Activated CD8-positive, alpha-beta T cell treated with anti-CD3 and anti-CD28 coated beads, Interleukin-2, amount 10 ng/mL, durations not matched to agents 7 days and 5 days (primary cell): ENCODE measurements at regions not wholly inside any gene's neighbourhood (a gene's known extent, or its start where the extent isn't known, plus 50 kb on each side); places are given as distances from the start of the nearest gene placed in this dataset.

Source experiments
- ATAC-seq: fragments of 150-1000 bp; cut with Tn5 transposase; one replicate; pipeline ENCODE4 v1.10.0; 2021; ENCODE audit warnings: moderate library complexity
- CTCF ChIA-PET: fragments of 350-600 bp; sonication (Branson Sonifier 250); formaldehyde crosslinking; loops from one replicate; lab custom pipeline; 2021; ENCODE audit warnings: antibody characterized with exemption; lab: Charles Lee
- POLR2A ChIA-PET: fragments of 350-600 bp; sonication (Branson Sonifier 250); formaldehyde crosslinking; loops from one replicate; lab custom pipeline; 2021; ENCODE audit warnings: antibody characterized with exemption; lab: Charles Lee
- DNase-seq: peaks from one replicate; pipeline ENCODE4 v3.0.0-alpha.2; 2020
- H3K27ac Mint-ChIP-seq: one replicate; pipeline ENCODE4 v1.8.0; 2021; ENCODE audit warnings: mild to moderate bottlenecking, mixed read lengths
- H3K27me3 Mint-ChIP-seq: one replicate; pipeline ENCODE4 v1.8.0; 2021; ENCODE audit warnings: low read depth, mixed read lengths
- H3K36me3 Mint-ChIP-seq: one replicate; pipeline ENCODE4 v1.8.0; 2021; ENCODE audit warnings: low read depth, mixed read lengths
- H3K4me1 Mint-ChIP-seq: one replicate; pipeline ENCODE4 v1.8.0; 2021; ENCODE audit warnings: low read depth, mixed read lengths
- H3K4me3 Mint-ChIP-seq: one replicate; pipeline ENCODE4 v1.8.0; 2021; ENCODE audit warnings: mild to moderate bottlenecking, mixed read lengths
- H3K9me3 Mint-ChIP-seq: one replicate; pipeline ENCODE4 v1.8.0; 2022; ENCODE audit warnings: mixed read lengths; ENCODE audit not compliant: insufficient read depth

DNA sequence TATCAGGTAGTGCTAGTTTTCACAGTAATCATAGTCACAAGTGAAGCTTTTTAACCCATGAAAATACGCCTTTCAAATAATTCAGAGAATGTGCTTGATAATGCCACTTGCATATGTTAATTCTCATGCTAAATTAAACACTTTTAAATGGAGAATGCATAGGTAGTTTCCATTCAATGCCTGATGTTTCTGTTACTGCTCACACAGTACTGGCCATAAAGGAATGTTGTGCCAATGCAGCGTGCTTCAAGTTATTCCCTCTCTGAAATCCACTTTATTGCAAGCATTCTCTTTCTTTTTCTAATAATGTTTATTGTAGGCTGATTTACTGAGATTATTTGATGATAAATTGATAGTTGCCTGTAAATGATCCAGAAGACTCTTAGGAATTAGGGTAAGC, 513.0 kb upstream of the KLF12 start:
- ATAC-seq (no peak), DNase-seq (no peak)
- POLR2A ChIA-PET, result interaction anchor here (0.6 kb wide), 1 partner anchor 766 kb away, joined by 6 read pairs; no protein-coding TSS in a partner anchor
- no peaks in the 10 kb centered on the region for H3K36me3 Mint-ChIP-seq
- H3K9me3 Mint-ChIP-seq, result no peaks in the 10 kb centered on the region
- no peaks in the 10 kb centered on the region for H3K27me3 Mint-ChIP-seq
- no peak overlapping the region for H3K27ac Mint-ChIP-seq
- no peaks in the 10 kb centered on the region for H3K4me1 Mint-ChIP-seq
- H3K4me3 Mint-ChIP-seq, result no peak overlapping the region
- CTCF ChIA-PET, result no interaction called here

DNA sequence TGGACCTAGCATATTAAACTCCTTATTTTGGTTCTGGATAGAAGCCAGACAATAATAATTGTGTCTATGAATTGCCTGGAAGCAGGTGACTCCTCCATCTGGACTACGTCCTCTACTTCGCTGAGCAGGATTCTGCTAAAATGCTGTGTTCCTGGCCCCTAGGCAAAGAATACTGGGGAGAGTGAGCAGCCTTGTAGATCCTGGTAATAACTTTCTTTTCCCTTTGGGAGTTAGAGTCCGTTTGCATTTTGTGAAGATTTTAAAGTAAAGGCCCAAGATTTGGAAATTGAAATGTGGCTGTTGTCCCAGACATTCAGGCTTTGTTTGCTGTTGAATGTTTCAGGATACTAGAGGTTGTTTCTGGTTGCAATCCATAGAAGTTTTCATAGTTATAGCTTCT, 511.9 kb upstream of the KLF12 start:
- POLR2A ChIA-PET, result no interaction called here
- Mint-ChIP-seq H3K4me1 (no peaks in the 10 kb centered on the region), H3K9me3 (no peaks in the 10 kb centered on the region)

DNA sequence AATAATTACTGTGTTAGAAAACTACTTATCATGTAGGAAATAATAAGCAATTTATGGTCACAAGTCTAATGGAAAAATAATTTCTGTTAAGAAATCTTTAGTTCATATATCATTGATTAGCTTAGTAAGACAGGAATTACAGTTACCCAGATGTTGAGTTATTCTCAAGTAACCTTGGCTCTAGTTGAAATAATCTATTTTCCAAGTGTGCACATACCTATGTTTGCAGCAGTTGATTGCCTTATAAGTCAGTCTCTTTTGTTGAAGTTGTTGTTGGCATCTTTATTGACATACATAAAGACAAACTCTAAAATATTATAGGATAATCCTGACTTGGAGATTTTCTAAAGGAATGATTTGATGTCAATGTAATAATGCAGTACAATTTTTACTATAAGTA, 511.4 kb upstream of the KLF12 start:
- no peak overlapping the region for H3K27ac Mint-ChIP-seq
- ATAC-seq (no peak), DNase-seq (no peak)
- H3K4me3 Mint-ChIP-seq, result no peak overlapping the region
- no peaks in the 10 kb centered on the region for H3K27me3 Mint-ChIP-seq
- no peaks in the 10 kb centered on the region for H3K9me3 Mint-ChIP-seq
- ChIA-PET CTCF (no interaction called here), POLR2A (no interaction called here)
- H3K36me3 Mint-ChIP-seq, result no peaks in the 10 kb centered on the region
- no peaks in the 10 kb centered on the region for H3K4me1 Mint-ChIP-seq

More for the DNA sequence above, 511.9 kb upstream of the KLF12 start:
- H3K4me3 Mint-ChIP-seq, result no peak overlapping the region
- no peaks in the 10 kb centered on the region for H3K27me3 Mint-ChIP-seq
- H3K27ac Mint-ChIP-seq, result no peak overlapping the region
- CTCF ChIA-PET, result no interaction called here
- ATAC-seq (no peak), DNase-seq (no peak)
- H3K36me3 Mint-ChIP-seq, result no peaks in the 10 kb centered on the region

DNA sequence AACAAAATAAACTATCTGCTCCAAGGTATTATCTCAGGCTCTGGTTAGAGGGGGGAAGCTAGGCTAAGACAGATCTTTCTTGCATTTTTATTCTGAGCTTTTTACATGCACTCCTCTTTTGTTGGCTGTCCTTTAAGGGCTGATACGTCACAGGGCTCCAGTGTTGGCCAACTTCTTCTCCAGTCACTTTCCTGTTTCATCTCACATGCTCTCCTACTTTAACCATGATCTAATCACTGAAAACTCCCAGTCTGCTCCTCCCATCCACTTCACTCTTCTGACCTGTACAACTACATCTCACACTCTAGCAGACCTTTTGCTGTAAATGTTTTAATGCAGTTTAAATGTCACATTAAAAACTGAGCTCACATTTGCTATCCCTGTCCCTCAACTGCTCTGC, 510.0 kb upstream of the KLF12 start:
- Mint-ChIP-seq H3K9me3 (no peaks in the 10 kb centered on the region), H3K4me1 (no peaks in the 10 kb centered on the region), H3K36me3 (no peaks in the 10 kb centered on the region), H3K4me3 (no peak overlapping the region), H3K27me3 (no peaks in the 10 kb centered on the region), H3K27ac (no peak overlapping the region)
- no peak for ATAC-seq
- ChIA-PET CTCF (interaction anchor here (0.7 kb wide), 1 partner anchor 575 kb away, joined by 3 read pairs; no protein-coding TSS in a partner anchor), POLR2A (no interaction called here)
- DNase-seq, result no peak

DNA sequence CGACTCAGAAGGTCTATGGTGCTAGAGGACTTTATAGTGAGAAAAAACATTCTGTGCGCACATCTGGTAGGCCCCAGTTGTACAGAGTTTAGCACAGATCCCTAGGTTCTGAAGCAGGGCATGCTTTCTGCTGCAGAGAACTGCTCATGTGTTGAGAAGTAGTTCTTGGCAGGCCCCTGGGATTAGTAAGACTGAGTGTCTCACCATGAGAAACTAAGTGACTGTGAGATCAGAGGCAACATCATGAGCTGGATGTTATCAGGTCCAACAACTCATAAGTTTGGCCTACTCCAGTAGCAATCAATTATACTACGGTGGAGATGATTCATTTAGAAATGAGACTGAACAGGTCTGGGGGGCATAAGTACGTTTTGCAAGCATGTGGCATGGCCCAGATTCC, 507.4 kb upstream of the KLF12 start:
- ATAC-seq, result no peak
- Mint-ChIP-seq H3K36me3 (no peaks in the 10 kb centered on the region), H3K27me3 (no peaks in the 10 kb centered on the region), H3K4me3 (no peak overlapping the region), H3K4me1 (no peaks in the 10 kb centered on the region), H3K9me3 (no peaks in the 10 kb centered on the region), H3K27ac (no peak overlapping the region)
- POLR2A ChIA-PET, result no interaction called here
- no peak for DNase-seq
- CTCF ChIA-PET, result no interaction called here

- H3K27ac Mint-ChIP-seq, result no peak overlapping the region
- no peaks in the 10 kb centered on the region for H3K27me3 Mint-ChIP-seq
- no peaks in the 10 kb centered on the region for H3K9me3 Mint-ChIP-seq
- H3K4me3 Mint-ChIP-seq, result no peak overlapping the region
- no peaks in the 10 kb centered on the region for H3K36me3 Mint-ChIP-seq
- no peak for DNase-seq
- ATAC-seq, result no peak
- POLR2A ChIA-PET, result no interaction called here
- CTCF ChIA-PET, result no interaction called here
- H3K4me1 Mint-ChIP-seq, result no peaks in the 10 kb centered on the region
Measured at GRCh38 chr13:74633734-74634133, 499.5 kb upstream of the KLF12 start.

DNA sequence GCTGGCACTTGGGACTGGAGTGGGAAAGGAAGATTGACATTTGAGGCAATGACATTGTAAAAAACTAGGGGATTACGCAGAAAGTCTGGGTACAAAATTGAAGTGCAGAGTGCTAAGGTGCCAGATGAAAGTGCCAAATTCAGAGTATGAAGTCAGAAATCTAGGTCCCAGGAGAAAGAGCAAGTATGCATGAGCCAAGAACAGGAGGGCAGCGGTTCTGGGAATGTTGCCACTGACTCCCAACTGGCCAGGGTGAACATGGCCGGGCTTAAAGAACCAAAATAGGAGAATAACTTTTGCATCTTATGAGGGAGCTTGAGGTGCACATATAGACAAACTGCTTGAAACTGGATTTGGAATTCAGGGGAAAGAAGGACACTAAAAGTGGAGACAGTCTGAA, 495.8 kb upstream of the KLF12 start:
- ChIA-PET CTCF (no interaction called here), POLR2A (no interaction called here)
- no peak overlapping the region for H3K4me3 Mint-ChIP-seq
- no peaks in the 10 kb centered on the region for H3K4me1 Mint-ChIP-seq
- H3K27ac Mint-ChIP-seq, result no peak overlapping the region
- H3K27me3 Mint-ChIP-seq, result no peaks in the 10 kb centered on the region
- no peaks in the 10 kb centered on the region for H3K36me3 Mint-ChIP-seq
- no peak for ATAC-seq
- no peak for DNase-seq
- no peaks in the 10 kb centered on the region for H3K9me3 Mint-ChIP-seq

GRCh38 chr13:74625541-74625940, 491.3 kb upstream of the KLF12 start:
- Mint-ChIP-seq H3K36me3 (no peaks in the 10 kb centered on the region), H3K9me3 (no peaks in the 10 kb centered on the region), H3K27me3 (no peaks in the 10 kb centered on the region), H3K4me1 (no peaks in the 10 kb centered on the region), H3K27ac (no peak overlapping the region), H3K4me3 (no peak overlapping the region)
- POLR2A ChIA-PET, result no interaction called here
- no peak for DNase-seq
- no peak for ATAC-seq
- CTCF ChIA-PET, result no interaction called here

DNA sequence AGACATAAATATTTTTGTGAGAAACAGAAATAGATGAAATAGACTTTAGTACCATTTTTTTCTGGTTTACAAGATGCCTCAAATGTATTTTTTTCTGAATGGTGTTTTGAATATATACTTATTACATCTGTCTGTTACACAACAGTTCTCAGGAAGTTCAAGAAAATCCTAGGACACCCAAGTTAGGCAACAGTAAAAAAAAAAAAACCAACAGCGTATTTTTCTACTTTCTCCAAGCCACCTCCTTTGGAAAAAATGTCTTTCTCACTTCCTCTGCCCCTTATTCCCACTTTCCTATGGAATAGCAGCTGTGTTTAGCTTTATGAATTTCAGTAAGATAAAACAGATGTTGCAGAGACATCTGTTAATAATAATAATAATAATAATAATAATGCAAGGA, 489.6 kb upstream of the KLF12 start:
- ChIA-PET CTCF (no interaction called here), POLR2A (no interaction called here)
- Mint-ChIP-seq H3K27me3 (peaks cover 4% of the 10 kb centered on the region), H3K36me3 (no peaks in the 10 kb centered on the region), H3K4me3 (no peak overlapping the region), H3K27ac (no peak overlapping the region), H3K9me3 (no peaks in the 10 kb centered on the region), H3K4me1 (no peaks in the 10 kb centered on the region)
- no peak for ATAC-seq
- DNase-seq, result no peak

DNA sequence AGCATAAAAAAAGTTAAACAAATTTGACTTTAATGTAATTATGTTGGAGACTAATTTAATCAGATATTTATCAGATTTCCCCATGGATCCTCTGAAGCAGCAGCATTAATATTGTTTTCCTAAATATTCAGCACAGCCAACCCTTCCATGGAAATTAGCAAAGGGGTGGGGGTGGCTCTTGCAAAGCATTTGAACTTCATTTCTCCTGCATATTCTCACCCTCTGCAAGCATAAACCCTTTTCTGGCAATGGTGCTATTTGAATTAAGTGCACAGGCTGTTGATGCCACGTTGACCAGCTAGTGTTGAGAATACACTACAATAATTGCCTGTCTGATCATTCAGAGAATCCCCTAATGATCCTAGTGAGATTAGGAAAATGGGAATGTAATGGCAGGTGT, 488.1 kb upstream of the KLF12 start:
- H3K4me1 Mint-ChIP-seq, result no peaks in the 10 kb centered on the region
- ChIA-PET CTCF (no interaction called here), POLR2A (no interaction called here)
- no peak overlapping the region for H3K27ac Mint-ChIP-seq
- H3K4me3 Mint-ChIP-seq, result no peak overlapping the region
- peaks cover 4% of the 10 kb centered on the region for H3K27me3 Mint-ChIP-seq
- no peaks in the 10 kb centered on the region for H3K36me3 Mint-ChIP-seq
- H3K9me3 Mint-ChIP-seq, result no peaks in the 10 kb centered on the region
- ATAC-seq, result no peak
- no peak for DNase-seq

DNA sequence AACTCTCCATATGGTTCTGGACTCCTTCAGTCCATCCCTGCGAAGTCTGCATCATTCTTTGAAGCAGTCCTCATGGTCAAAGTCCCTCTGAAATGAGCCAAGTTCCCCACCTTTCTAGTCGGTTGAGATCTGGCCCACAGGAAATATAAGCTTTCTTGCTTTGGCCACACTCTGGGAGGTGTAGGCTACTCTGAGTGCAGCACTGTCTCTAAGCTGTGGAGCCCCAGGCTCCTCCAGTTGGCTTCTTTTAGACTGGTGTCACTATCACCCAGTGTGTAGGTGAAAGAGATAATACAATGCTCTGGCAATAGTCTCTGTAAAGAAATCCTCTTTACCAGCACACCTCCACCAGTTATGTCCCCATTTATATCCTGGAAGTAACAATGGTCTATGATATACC, 486.5 kb upstream of the KLF12 start:
- Mint-ChIP-seq H3K27ac (no peak overlapping the region), H3K36me3 (no peaks in the 10 kb centered on the region), H3K9me3 (no peaks in the 10 kb centered on the region), H3K4me3 (no peak overlapping the region), H3K27me3 (peaks cover 4% of the 10 kb centered on the region), H3K4me1 (no peaks in the 10 kb centered on the region)
- CTCF ChIA-PET, result no interaction called here
- DNase-seq (no peak), ATAC-seq (no peak)
- POLR2A ChIA-PET, result no interaction called here

DNA sequence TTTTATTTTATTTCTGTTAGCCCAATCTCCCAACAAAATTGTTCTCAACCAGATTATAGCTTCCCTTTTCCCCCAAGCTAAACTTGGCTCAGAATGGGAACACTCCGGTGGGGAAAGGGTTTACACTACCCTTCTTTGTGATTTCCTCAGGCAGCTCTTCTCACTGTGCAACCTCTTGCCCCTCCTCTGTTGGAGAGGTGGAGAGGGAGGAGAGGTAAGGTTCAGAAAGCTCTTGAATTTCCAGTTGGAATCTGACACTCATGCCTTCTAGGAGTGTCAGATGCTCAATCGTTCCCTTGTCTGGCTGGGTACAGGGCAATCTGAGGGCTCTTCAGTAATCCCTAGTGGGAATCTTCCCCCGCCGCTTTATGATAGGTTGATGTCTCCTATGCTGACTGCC, 486.1 kb upstream of the KLF12 start:
- H3K27ac Mint-ChIP-seq, result no peak overlapping the region
- POLR2A ChIA-PET, result no interaction called here
- ATAC-seq, result no peak
- H3K4me1 Mint-ChIP-seq, result no peaks in the 10 kb centered on the region
- H3K36me3 Mint-ChIP-seq, result no peaks in the 10 kb centered on the region
- DNase-seq, result no peak
- H3K27me3 Mint-ChIP-seq, result peaks cover 4% of the 10 kb centered on the region
- H3K4me3 Mint-ChIP-seq, result no peak overlapping the region
- CTCF ChIA-PET, result no interaction called here
- no peaks in the 10 kb centered on the region for H3K9me3 Mint-ChIP-seq

GRCh38 chr13:74597526-74597925, 463.3 kb upstream of the KLF12 start:
- H3K4me1 Mint-ChIP-seq, result no peaks in the 10 kb centered on the region
- H3K27me3 Mint-ChIP-seq, result peaks cover 1% of the 10 kb centered on the region
- ChIA-PET POLR2A (no interaction called here), CTCF (no interaction called here)
- H3K4me3 Mint-ChIP-seq, result no peak overlapping the region
- DNase-seq (no peak), ATAC-seq (no peak)
- no peaks in the 10 kb centered on the region for H3K36me3 Mint-ChIP-seq
- H3K27ac Mint-ChIP-seq, result no peak overlapping the region
- H3K9me3 Mint-ChIP-seq, result peaks cover 5% of the 10 kb centered on the region
